T-cell (primary cell): ENCODE measurements at regions not wholly inside any gene's neighbourhood (a gene's known extent, or its start where the extent isn't known, plus 50 kb on each side); places are given as distances from the start of the nearest gene placed in this dataset.

Experiments
- ATAC-seq, 4 experiments: fragments of 200-7000 bp in 3 of 4; fragments of 150-1000 bp in 1 of 4; cut with Tn5 transposase; replicated peaks in 1 of 4; 1 replicate in 3 of 4; 2 replicates in 1 of 4; pipeline ENCODE4 v1.10.0; 2021; ENCODE audit warnings: moderate library complexity in 3 of 4, mild to moderate bottlenecking in 2 of 4, moderate number of reproducible peaks in 1 of 4
- CTCF ChIA-PET, 2 donors: fragments of 300-600 bp; sonication (Branson Sonifier 250); formaldehyde crosslinking; loops; one replicate each; lab custom pipeline; 2022; ENCODE audit warnings: antibody characterized with exemption in 2 of 2; lab: Charles Lee
- POLR2A ChIA-PET, 2 donors: fragments of 300-600 bp; sonication (Branson Sonifier 250); formaldehyde crosslinking; loops; one replicate each; lab custom pipeline; 2022; ENCODE audit warnings: antibody characterized with exemption in 2 of 2; lab: Charles Lee
- DNase-seq, 35 experiments: peaks; one replicate each; pipeline versions ENCODE4 v3.0.0 to v3.0.0-alpha.2; 2013 to 2023
- H3K27ac ChIP-seq: one replicate; pipeline ENCODE4 v1.5.1; 2013; ENCODE audit warnings: low read length
- H3K27me3 ChIP-seq, 2 experiments: replicated peaks in 1 of 2; 1 replicate in 1 of 2; 2 replicates in 1 of 2; pipeline versions ENCODE4 v1.6.1 to v1.7.0; 2013; ENCODE audit warnings: low read length in 1 of 2, mixed read lengths in 1 of 2; ENCODE audit not compliant: control insufficient read depth in 2 of 2, insufficient read depth in 2 of 2; ENCODE audit errors: extremely low read depth in 1 of 2
- H3K36me3 ChIP-seq, 2 donors: 1 replicate in 1 of 2; 2 replicates in 1 of 2; pipeline versions ENCODE4 v1.6.1 to v1.7.0; 2013; ENCODE audit warnings: low read length in 1 of 2; ENCODE audit not compliant: control insufficient read depth in 2 of 2, insufficient read depth in 1 of 2; ENCODE audit errors: extremely low read depth in 1 of 2
- H3K4me1 ChIP-seq, 2 experiments: 1 replicate in 1 of 2; 2 replicates in 1 of 2; pipeline versions ENCODE4 v1.6.1 to v1.7.0; 2013; ENCODE audit warnings: low read length in 2 of 2, mixed read lengths in 1 of 2; ENCODE audit not compliant: insufficient read depth in 2 of 2, control insufficient read depth in 1 of 2; ENCODE audit errors: extremely low read depth in 1 of 2
- H3K4me3 ChIP-seq, 2 donors: 1 replicate in 1 of 2; 2 replicates in 1 of 2; pipeline versions ENCODE4 v1.5.1 to v1.7.0; 2013; ENCODE audit warnings: mild to moderate bottlenecking in 2 of 2, low read length in 1 of 2, moderate library complexity in 1 of 2; ENCODE audit not compliant: control insufficient read depth in 1 of 2; ENCODE audit errors: extremely low read depth in 1 of 2
- H3K9me3 ChIP-seq: 2 replicates; pipeline ENCODE4 v1.7.0; 2013
- H3K27ac Mint-ChIP-seq, 2 donors: one replicate each; pipeline ENCODE4 v1.8.0; 2020 to 2021; ENCODE audit warnings: mild to moderate bottlenecking in 2 of 2, mixed read lengths in 2 of 2
- H3K27me3 Mint-ChIP-seq, 2 donors: one replicate each; pipeline ENCODE4 v1.8.0; 2021 to 2022; ENCODE audit warnings: mixed read lengths in 2 of 2
- H3K36me3 Mint-ChIP-seq: one replicate; pipeline ENCODE4 v1.8.0; 2021; ENCODE audit warnings: mixed read lengths
- H3K4me1 Mint-ChIP-seq, 3 donors: one replicate each; pipeline ENCODE4 v1.8.0; 2020 to 2022; ENCODE audit warnings: mixed read lengths in 3 of 3, mild to moderate bottlenecking in 1 of 3
- H3K4me3 Mint-ChIP-seq, 3 donors: one replicate each; pipeline ENCODE4 v1.8.0; 2020 to 2022; ENCODE audit warnings: mild to moderate bottlenecking in 3 of 3, mixed read lengths in 3 of 3, moderate library complexity in 3 of 3
- H3K9me3 Mint-ChIP-seq, 3 donors: one replicate each; pipeline ENCODE4 v1.8.0; 2020 to 2022; ENCODE audit warnings: mixed read lengths in 3 of 3
- WGBS: methylation state at CpG from one replicate; pipeline ENCODE4 v1.1.5; 2013; ENCODE audit warnings: missing lambda C conversion rate; ENCODE audit not compliant: insufficient coverage; 5-methylcytosine and 5-hydroxymethylcytosine counted together

DNA sequence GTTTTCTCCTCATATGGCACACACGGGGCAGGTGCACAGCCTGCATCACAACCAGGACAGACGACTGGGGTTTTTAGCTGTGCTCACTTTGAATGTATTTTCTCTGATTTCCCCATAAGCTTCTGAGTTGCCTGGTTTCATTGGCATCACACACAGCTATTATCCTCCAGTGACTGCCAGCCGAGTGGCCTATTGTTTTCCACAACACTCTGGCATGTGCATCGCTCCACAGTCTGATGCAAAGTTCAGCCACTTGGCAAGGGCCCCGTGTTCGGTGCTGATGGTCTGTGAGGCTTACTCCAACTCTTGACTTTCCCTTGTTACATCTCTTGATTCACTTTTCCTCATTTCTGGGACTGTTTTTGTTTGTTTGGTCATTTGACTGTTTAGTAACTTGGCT, 593.1 kb downstream of the CBLN2 start:
- Histone ChIP-seq H3K9me3 (no peaks in the 10 kb centered on the region), H3K27me3 (no peaks in the 10 kb centered on the region), H3K36me3 (no peaks in the 10 kb centered on the region), H3K4me1 (no peaks in the 10 kb centered on the region), H3K27ac (no peak overlapping the region), H3K4me3 (no peak overlapping the region)
- H3K27me3 Mint-ChIP-seq, result no peaks in the 10 kb centered on the region
- ATAC-seq, result no peak
- H3K4me1 Mint-ChIP-seq, result no peaks in the 10 kb centered on the region
- DNase-seq, result no peak
- no peak overlapping the region for H3K27ac Mint-ChIP-seq
- ChIA-PET POLR2A (no interaction called here), CTCF (no interaction called here)
- H3K4me3 Mint-ChIP-seq, result no peak overlapping the region
- 80% methylated on average over 6 of the region's 6 CpGs for WGBS
- no peaks in the 10 kb centered on the region for H3K36me3 Mint-ChIP-seq
- peaks cover 0 to 3% (median 0%) of the 10 kb centered on the region in 3 donors for H3K9me3 Mint-ChIP-seq

DNA sequence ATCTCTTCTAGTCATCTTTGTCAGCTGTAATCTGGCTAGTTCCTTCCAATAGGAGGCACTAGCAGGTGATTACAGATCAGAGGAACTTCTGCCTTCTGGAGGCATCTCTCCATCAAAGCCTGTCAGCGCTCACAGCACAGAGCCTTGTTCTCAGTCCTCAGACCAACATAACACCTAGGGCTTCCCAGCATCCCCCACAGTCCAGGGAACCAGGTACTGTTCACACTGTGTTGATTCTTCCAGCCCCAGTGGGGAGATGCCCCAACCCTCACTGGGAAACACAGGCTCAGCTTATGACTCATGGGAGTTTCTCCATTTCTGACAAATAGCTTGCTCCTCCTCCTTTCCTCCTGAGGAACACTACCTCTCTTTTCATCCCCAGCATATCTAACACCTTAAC, 601.7 kb downstream of the CBLN2 start:
- peaks cover 0 to 3% (median 0%) of the 10 kb centered on the region in 3 donors for H3K9me3 Mint-ChIP-seq
- H3K36me3 Mint-ChIP-seq, result no peaks in the 10 kb centered on the region
- no peaks in the 10 kb centered on the region for H3K4me1 Mint-ChIP-seq
- H3K27ac Mint-ChIP-seq, result no peak overlapping the region
- WGBS, result 14% methylated on average over 1 of the region's 1 CpG
- no peak overlapping the region for H3K4me3 ChIP-seq
- ChIA-PET CTCF (interaction anchor here in 1 of 2 donors (0.6 kb wide), 1 partner anchor 13 kb away, joined by 7 read pairs; no protein-coding TSS in a partner anchor), POLR2A (no interaction called here)
- no peak overlapping the region for H3K4me3 Mint-ChIP-seq
- no peak overlapping the region for H3K27ac ChIP-seq
- ATAC-seq (no peak), DNase-seq (no peak)
- H3K27me3 ChIP-seq, result no peaks in the 10 kb centered on the region
- no peaks in the 10 kb centered on the region for H3K36me3 ChIP-seq
- H3K9me3 ChIP-seq, result no peaks in the 10 kb centered on the region
- H3K4me1 ChIP-seq, result no peaks in the 10 kb centered on the region
- no peaks in the 10 kb centered on the region for H3K27me3 Mint-ChIP-seq

GRCh38 chr18:71939483-71939882, 604.7 kb downstream of the CBLN2 start:
- Mint-ChIP-seq H3K27ac (no peak overlapping the region), H3K4me1 (no peaks in the 10 kb centered on the region), H3K27me3 (no peaks in the 10 kb centered on the region), H3K9me3 (peaks cover 0 to 7% (median 0%) of the 10 kb centered on the region in 3 donors), H3K4me3 (no peak overlapping the region), H3K36me3 (no peaks in the 10 kb centered on the region)
- ChIA-PET CTCF (no interaction called here), POLR2A (no interaction called here)
- DNase-seq (no peak), ATAC-seq (no peak)
- H3K4me3 ChIP-seq, result no peak overlapping the region
- H3K9me3 ChIP-seq, result no peaks in the 10 kb centered on the region
- no peaks in the 10 kb centered on the region for H3K4me1 ChIP-seq
- no peaks in the 10 kb centered on the region for H3K27me3 ChIP-seq
- H3K36me3 ChIP-seq, result no peaks in the 10 kb centered on the region
- no peak overlapping the region for H3K27ac ChIP-seq

DNA sequence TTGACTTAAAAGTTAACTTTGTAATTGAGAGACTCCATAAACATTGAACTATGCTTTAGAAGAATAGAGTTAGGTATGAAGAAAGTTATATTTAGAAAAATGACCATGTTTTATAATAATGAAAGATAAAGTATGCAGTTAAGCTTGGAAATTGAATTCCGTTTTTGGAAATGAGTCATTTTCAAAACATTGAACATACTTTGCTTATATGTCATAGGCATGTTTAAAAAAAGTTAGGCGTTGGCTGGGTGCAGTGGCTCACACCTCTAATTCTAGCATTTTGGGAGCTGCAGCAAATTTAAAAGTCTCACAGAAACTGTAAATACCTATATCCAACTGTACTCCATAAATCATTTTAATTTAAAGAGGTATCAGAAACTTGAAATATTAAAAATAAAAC, 607.4 kb downstream of the CBLN2 start:
- H3K9me3 ChIP-seq, result no peaks in the 10 kb centered on the region
- H3K27me3 ChIP-seq, result no peaks in the 10 kb centered on the region
- no peak for ATAC-seq
- no peak overlapping the region for H3K4me3 Mint-ChIP-seq
- H3K9me3 Mint-ChIP-seq, result peaks cover 0 to 12% (median 2%) of the 10 kb centered on the region in 3 donors
- no peaks in the 10 kb centered on the region for H3K27me3 Mint-ChIP-seq
- WGBS, result no CpG with 5 or more reads among the region's 2 CpGs
- no peaks in the 10 kb centered on the region for H3K36me3 ChIP-seq
- no peaks in the 10 kb centered on the region for H3K36me3 Mint-ChIP-seq
- no peak overlapping the region for H3K27ac ChIP-seq
- ChIA-PET CTCF (no interaction called here), POLR2A (no interaction called here)
- no peak for DNase-seq
- H3K4me3 ChIP-seq, result no peak overlapping the region
- H3K4me1 Mint-ChIP-seq, result no peaks in the 10 kb centered on the region
- H3K4me1 ChIP-seq, result no peaks in the 10 kb centered on the region
- no peak overlapping the region for H3K27ac Mint-ChIP-seq

DNA sequence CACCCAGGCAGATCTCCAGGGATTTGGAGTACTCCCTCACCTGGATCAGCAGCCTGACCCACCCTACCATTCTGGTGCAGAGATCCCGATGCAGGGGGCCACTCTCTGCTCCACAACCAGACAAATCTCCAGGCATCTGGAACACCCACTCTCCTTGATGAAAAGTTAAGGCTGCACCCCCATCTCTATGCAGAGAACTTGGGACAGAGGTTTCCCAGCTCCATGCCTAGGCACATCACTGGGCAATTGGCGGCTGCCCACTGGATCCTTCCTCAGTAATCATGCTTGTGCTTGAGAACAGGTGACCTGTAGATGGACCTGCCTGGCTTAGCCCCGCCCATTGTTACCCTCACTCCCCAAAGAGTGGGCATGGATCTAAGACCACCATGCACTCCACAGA, 624.9 kb downstream of the CBLN2 start:
- Histone ChIP-seq H3K36me3 (no peaks in the 10 kb centered on the region), H3K9me3 (no peaks in the 10 kb centered on the region), H3K4me3 (no peak overlapping the region), H3K27me3 (no peaks in the 10 kb centered on the region), H3K4me1 (no peaks in the 10 kb centered on the region), H3K27ac (no peak overlapping the region)
- no peak overlapping the region for H3K4me3 Mint-ChIP-seq
- H3K4me1 Mint-ChIP-seq, result no peaks in the 10 kb centered on the region
- no peak for DNase-seq
- ChIA-PET POLR2A (no interaction called here), CTCF (no interaction called here)
- WGBS, result 72% methylated on average over 3 of the region's 3 CpGs
- ATAC-seq, result no peak
- H3K27me3 Mint-ChIP-seq, result no peaks in the 10 kb centered on the region
- H3K27ac Mint-ChIP-seq, result no peak overlapping the region
- H3K9me3 Mint-ChIP-seq, result peaks cover 11 to 43% (median 14%) of the 10 kb centered on the region in 3 donors
- H3K36me3 Mint-ChIP-seq, result no peaks in the 10 kb centered on the region

DNA sequence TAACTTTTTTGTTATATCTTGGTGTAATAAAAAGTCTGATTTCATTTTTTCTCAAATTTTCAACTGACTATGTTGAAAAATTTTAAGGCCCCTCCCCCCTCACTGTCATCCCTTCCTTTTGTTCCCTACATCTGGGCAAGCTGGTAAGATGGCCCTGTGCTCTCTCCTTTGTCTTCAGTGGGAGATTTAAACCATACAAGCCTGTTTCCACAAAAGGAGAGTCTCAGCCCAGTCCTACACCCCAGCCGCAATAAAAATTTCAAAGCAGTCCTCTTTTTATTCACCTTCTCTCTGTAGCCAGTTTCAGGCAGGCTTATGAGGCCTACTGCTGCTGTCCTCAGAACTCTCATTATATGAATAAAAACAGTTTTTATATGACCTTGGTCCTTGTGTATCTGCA, 630.5 kb downstream of the CBLN2 start:
- no peaks in the 10 kb centered on the region for H3K36me3 Mint-ChIP-seq
- H3K9me3 Mint-ChIP-seq, result peaks cover 0 to 2% (median 1%) of the 10 kb centered on the region in 3 donors
- H3K27ac Mint-ChIP-seq, result no peak overlapping the region
- Histone ChIP-seq H3K27me3 (no peaks in the 10 kb centered on the region), H3K9me3 (no peaks in the 10 kb centered on the region), H3K4me1 (no peaks in the 10 kb centered on the region), H3K4me3 (no peak overlapping the region), H3K36me3 (no peaks in the 10 kb centered on the region), H3K27ac (no peak overlapping the region)
- ATAC-seq (no peak), DNase-seq (no peak)
- ChIA-PET CTCF (no interaction called here), POLR2A (no interaction called here)
- no peak overlapping the region for H3K4me3 Mint-ChIP-seq
- WGBS, result 100% methylated on average over 1 of the region's 1 CpG
- no peaks in the 10 kb centered on the region for H3K4me1 Mint-ChIP-seq
- H3K27me3 Mint-ChIP-seq, result no peaks in the 10 kb centered on the region

- Mint-ChIP-seq H3K9me3 (peaks cover 0 to 16% (median 4%) of the 10 kb centered on the region in 3 donors), H3K36me3 (no peaks in the 10 kb centered on the region), H3K27ac (no peak overlapping the region), H3K4me1 (no peaks in the 10 kb centered on the region), H3K27me3 (no peaks in the 10 kb centered on the region), H3K4me3 (no peak overlapping the region)
- ChIA-PET POLR2A (no interaction called here), CTCF (no interaction called here)
- no peak overlapping the region for H3K27ac ChIP-seq
- H3K4me3 ChIP-seq, result no peak overlapping the region
- no peaks in the 10 kb centered on the region for H3K36me3 ChIP-seq
- H3K4me1 ChIP-seq, result no peaks in the 10 kb centered on the region
- DNase-seq, result no peak
- ATAC-seq, result no peak
- no peaks in the 10 kb centered on the region for H3K27me3 ChIP-seq
- no peaks in the 10 kb centered on the region for H3K9me3 ChIP-seq
- WGBS, result no CpG with 5 or more reads among the region's 1 CpG
Measured at GRCh38 chr18:71902482-71902881, 641.7 kb downstream of the CBLN2 start.
